Ecto neural progenitor cell (in vitro differentiated cells): ENCODE measurements at regions not wholly inside any gene's neighbourhood (a gene's known extent, or its start where the extent isn't known, plus 50 kb on each side); places are given as distances from the start of the nearest gene placed in this dataset.
"Not testable (repeated sequence)": the region's sequence is repeated elsewhere in the genome, so short reads cannot be mapped to it uniquely, and the experiment has no call there.

ENCODE experiments used
- DNase-seq: peaks from one replicate; pipeline ENCODE4 v3.0.0-alpha.2; 2018; ENCODE audit warnings: low spot score

GRCh38 chr2:111316881-111317549, 196.3 kb downstream of the BCL2L11 start:
- DNase-seq = not testable (repeated sequence)

- not testable (repeated sequence) for DNase-seq
Measured at GRCh38 chr2:111319552-111319951, 198.8 kb downstream of the BCL2L11 start.

DNA sequence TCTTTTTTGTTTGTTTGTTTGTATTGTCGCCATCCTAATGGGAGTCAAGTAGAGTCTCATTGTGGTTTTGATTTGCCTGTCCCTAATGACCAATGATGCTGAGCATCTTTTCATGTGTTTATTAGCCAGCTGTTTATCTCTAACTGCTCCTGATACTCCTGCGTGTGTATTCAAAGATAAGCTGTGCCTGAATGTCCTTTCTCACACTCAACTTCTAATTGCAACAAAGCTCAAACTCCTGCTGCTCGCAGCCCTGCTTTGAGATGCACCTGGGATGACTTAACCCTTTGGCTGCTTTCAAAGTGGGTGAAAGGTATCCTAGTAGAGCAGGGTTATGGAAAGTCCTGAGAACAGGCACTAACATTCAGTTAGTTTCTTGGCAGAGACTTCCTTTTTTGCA, 199.6 kb downstream of the BCL2L11 start:
- not testable (repeated sequence) for DNase-seq

DNA sequence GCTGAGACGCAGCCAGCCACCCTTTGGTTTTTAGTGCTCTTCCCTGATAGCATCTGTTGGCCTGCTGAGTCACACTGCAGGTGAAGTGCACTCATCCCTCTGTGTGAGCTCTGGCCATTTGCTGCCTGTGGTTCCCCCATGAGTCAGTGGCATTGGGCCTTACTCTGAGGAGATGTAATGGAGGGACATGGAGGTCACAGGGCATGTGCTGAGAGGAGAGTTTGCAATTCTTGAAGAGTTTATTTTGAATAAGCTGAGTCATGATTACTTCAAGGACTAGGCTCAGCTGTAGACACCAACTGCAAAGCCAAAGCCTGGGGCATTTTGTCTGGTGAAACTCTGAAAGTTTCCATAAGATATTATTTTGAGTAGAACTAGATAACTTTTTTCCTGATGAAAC, 200.3 kb downstream of the BCL2L11 start:
- DNase-seq = not testable (repeated sequence)

- DNase-seq = not testable (repeated sequence)
Measured at GRCh38 chr2:111323384-111323783, 202.7 kb downstream of the BCL2L11 start.

- not testable (repeated sequence) for DNase-seq
Measured at GRCh38 chr2:111327726-111328125, 207.0 kb downstream of the BCL2L11 start.

GRCh38 chr2:111329309-111329708, 208.6 kb downstream of the BCL2L11 start:
- not testable (repeated sequence) for DNase-seq

DNA sequence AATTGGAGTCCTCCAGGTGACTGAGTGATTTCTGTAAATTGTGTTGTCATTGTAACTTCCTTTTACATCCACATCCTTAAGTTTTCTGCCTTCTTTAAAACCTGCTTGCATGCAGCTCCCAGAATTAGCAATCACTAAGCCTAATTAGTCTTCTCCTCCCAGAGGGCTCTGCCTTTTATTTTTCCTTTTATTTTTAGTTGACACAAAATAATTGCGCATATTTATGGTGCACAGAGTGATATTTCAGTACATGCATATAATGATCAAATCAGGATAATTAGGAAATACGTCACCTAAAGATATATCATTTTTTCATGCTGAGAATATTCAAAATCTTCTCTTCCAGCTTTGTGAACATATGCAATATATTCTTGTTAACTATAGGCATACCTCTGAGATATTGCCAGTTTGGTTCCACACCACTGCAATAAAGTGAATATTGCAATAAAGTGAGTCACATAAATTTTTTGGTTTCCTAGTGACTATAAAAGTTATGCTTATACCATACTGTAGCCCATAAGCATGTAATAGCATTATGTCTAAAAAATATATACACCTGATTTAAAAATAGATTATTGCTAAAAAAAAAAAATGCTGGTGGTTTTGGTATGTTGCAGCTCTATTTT, 210.5 kb downstream of the BCL2L11 start:
- DNase-seq = not testable (repeated sequence)

GRCh38 chr2:111335220-111335907, 214.7 kb downstream of the BCL2L11 start:
- DNase-seq = not testable (repeated sequence)

DNA sequence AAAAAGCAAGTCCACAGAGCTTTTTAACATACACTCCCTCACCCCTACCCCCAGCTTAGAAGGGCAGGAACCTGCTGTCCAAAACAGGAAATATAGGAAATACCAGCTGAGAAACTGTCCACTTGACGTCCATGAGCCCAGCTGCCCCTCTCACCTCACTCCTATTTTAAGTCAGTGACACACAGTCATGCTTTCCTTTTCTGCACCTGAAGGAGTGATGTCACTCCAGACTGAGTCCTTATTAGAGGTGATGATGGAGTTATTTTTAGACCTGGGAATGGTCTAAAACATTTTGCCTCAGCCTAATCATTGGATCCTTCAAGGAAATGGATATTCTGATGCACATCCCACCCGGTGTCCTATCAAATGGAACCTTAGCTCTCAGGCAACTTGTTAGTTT, 217.8 kb downstream of the BCL2L11 start:
- not testable (repeated sequence) for DNase-seq

DNA sequence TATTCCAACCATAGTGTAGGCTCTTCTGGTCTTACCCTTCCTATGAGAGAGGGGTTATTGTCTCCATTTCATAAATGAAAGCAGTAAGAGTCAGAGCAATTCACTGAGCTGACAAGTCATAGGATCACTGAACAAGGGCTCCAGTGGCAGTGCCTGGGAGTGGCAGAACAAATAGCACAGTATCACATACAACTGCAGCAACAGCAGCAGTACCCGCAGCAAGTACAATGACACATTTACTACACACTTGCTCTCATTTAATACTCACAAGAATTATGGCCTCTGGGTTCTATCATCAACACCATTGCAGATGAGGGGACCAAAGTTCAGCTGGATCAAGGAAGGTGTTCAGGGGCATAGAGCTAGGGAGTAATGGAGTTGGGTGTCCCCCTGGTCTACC, 218.8 kb downstream of the BCL2L11 start:
- DNase-seq = not testable (repeated sequence)

DNA sequence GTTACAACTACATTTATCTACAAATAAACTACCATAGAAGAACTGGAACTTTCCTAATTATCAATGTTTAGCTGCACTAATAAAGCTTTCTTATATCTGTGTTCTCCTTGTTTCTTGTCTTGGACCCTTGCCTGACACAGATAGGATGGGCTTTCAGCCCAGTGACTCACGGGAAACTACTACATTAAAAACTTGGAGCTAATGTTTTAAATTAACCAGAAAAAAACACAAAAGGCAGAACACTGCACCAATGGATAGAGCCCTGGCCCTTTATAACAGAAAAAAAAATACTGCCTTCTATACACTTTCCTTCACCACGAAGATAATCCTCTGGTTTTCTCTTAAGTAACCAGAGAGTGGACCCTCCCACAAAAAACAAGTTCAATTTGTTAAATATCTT, 223.9 kb downstream of the BCL2L11 start:
- DNase-seq = not testable (repeated sequence)

GRCh38 chr2:111345439-111345838, 224.7 kb downstream of the BCL2L11 start:
- not testable (repeated sequence) for DNase-seq

GRCh38 chr2:111346018-111346930, 225.6 kb downstream of the BCL2L11 start:
- DNase-seq = not testable (repeated sequence)

DNA sequence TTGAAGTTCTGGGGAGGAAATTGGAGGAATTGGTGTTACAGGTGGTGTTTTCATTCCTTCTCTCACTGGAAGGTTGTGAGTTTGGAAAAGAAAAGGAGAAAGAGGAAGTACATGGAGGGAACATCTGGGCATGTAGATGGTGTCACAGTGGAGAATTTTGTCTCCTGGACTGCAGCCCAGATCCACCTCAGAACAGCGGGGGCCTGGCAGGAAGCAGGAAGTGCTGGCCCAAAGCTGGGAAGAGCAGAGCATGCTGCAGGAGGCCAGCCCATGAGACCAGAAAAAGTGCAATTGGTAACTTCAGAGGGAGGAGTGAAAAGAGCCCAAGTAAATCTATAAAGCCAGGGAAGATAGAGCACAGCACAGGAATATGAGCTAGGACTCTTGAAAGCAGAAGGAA, 227.0 kb downstream of the BCL2L11 start:
- DNase-seq = not testable (repeated sequence)

DNA sequence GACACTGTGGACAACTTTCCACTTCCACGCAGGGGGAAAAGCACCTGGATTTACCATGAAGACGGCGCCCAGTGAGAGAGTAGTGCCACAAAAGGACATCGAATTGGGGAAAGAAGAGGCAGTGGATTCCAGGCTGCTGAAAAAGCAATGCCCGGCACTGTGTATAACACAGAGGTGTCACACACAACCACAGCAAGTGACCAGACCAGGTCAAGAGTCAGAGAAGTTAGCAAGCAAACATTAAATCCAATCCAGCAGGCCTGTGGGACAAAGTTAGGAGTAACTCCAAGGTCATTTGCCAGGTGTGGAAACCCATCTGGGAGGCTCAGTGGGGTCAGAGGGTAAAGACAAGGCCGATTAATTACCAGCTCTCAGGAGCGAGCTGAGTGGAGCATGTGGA, 227.6 kb downstream of the BCL2L11 start:
- DNase-seq = not testable (repeated sequence)

GRCh38 chr2:111355022-111355817, 234.5 kb downstream of the BCL2L11 start:
- DNase-seq = not testable (repeated sequence)

GRCh38 chr2:111355823-111356511, 235.3 kb downstream of the BCL2L11 start:
- DNase-seq = not testable (repeated sequence)

DNA sequence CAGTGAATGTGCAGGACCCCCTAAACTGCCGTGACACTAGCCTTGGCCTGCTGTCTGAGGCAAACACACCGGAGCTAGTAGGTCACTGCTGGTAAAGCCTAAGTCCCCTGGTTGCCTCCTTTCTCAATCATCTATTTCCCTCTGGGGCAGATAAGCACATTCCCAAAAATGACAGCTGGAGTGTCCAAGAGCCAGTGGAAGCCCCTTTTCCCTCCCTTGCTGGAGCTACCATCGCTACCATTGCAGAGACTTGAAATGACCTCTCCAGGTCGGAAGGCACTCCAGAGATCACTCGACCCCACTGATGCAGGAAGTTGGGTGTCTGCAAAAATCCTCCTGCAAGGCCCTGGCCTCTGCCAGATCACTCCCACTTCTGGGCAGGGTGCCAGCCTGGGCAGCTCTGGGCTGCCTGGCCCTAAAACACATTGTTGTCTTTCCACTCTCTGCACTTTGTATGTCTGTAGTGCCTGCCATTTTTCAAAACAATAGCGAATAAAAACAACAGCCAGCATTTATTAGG, 235.9 kb downstream of the BCL2L11 start:
- DNase-seq = not testable (repeated sequence)

GRCh38 chr2:111365986-111366640, 245.4 kb downstream of the BCL2L11 start:
- DNase-seq = peak; percentile 46
